H1 (cell line): ENCODE measurements at regions not wholly inside any gene's neighbourhood (a gene's known extent, or its start where the extent isn't known, plus 50 kb on each side); places are given as distances from the start of the nearest gene placed in this dataset.

Experiments used
- CTCF ChIA-PET: fragments of 300-600 bp; sonication (Branson Sonifier 250); formaldehyde crosslinking; loops from one replicate; lab custom pipeline; 2021; ENCODE audit not compliant: partially characterized antibody; lab: Charles Lee
- POLR2A ChIA-PET: fragments of 300-600 bp; sonication (Branson Sonifier 250); formaldehyde crosslinking; loops from one replicate; lab custom pipeline; 2021; ENCODE audit warnings: inconsistent platforms; ENCODE audit not compliant: partially characterized antibody; lab: Charles Lee
- DNase-seq, 2 experiments: peaks; one replicate each; pipeline versions ENCODE4 v3.0.0 to v3.0.0-alpha.2; 2010 to 2022; ENCODE audit warnings: low spot score in 2 of 2, low read depth in 1 of 2, mixed read lengths in 1 of 2
- FAIRE-seq: peaks from 2 replicates; lab custom pipeline; 2011; peaks lifted over from hg19 to GRCh38; lab: Jason Lieb, UNC
- H2AFZ ChIP-seq: 2 replicates; pipeline ENCODE4 v1.8.1; 2012; ENCODE audit warnings: low read length, inconsistent platforms
- H2AK5ac ChIP-seq: 2 replicates; pipeline ENCODE4 v1.6.1; 2013; ENCODE audit warnings: low read depth, low read length
- H2BK120ac ChIP-seq: replicated peaks from 2 replicates; pipeline ENCODE3; 2013; ENCODE audit warnings: low read depth, low read length, inconsistent platforms
- H2BK12ac ChIP-seq: 2 replicates; pipeline ENCODE4 v1.6.1; 2013; ENCODE audit warnings: low read depth, low read length
- H2BK15ac ChIP-seq: 2 replicates; pipeline ENCODE4 v1.6.1; 2013; ENCODE audit warnings: low read length
- H2BK20ac ChIP-seq: 2 replicates; pipeline ENCODE4 v1.6.1; 2013; ENCODE audit warnings: low read length
- H2BK5ac ChIP-seq: 2 replicates; pipeline ENCODE4 v1.6.1; 2013; ENCODE audit warnings: low read depth, low read length
- H3K14ac ChIP-seq: 2 replicates; pipeline ENCODE4 v1.6.1; 2013; ENCODE audit warnings: inconsistent platforms; ENCODE audit not compliant: insufficient read length
- H3K18ac ChIP-seq: 2 replicates; pipeline ENCODE4 v1.6.1; 2013; ENCODE audit warnings: low read length; ENCODE audit errors: extremely low read depth
- H3K23ac ChIP-seq: 2 replicates; pipeline ENCODE4 v1.6.1; 2013; ENCODE audit warnings: inconsistent platforms; ENCODE audit not compliant: insufficient read length
- H3K23me2 ChIP-seq: 2 replicates; pipeline ENCODE4 v1.6.1; 2013; ENCODE audit warnings: low read depth, low read length
- H3K27ac ChIP-seq: 2 replicates; pipeline ENCODE4 v1.6.1; 2011; ENCODE audit warnings: low read depth, low read length, inconsistent platforms
- H3K27me3 ChIP-seq, 4 experiments: replicated peaks in 1 of 4; 1 replicate in 1 of 4; 2 replicates in 3 of 4; pipeline versions ENCODE4 v1.6.1 to v1.8.1; 2011 to 2013; ENCODE audit warnings: low read length in 3 of 4, mild to moderate bottlenecking in 3 of 4, inconsistent platforms in 2 of 4, mixed read lengths in 2 of 4, moderate library complexity in 1 of 4; ENCODE audit not compliant: control insufficient read depth in 3 of 4, insufficient read depth in 3 of 4; ENCODE audit errors: extremely low read depth in 1 of 4
- H3K36me3 ChIP-seq, 4 experiments: 2 replicates each; pipeline versions ENCODE4 v1.6.1 to v1.8.1; 2011 to 2013; ENCODE audit warnings: mild to moderate bottlenecking in 4 of 4, low read length in 3 of 4, moderate library complexity in 2 of 4, control low read depth in 1 of 4, inconsistent platforms in 1 of 4; ENCODE audit not compliant: insufficient read depth in 4 of 4, control insufficient read depth in 2 of 4
- H3K4ac ChIP-seq: replicated peaks from 2 replicates; pipeline ENCODE3; 2013; ENCODE audit warnings: low read length, low read depth, mixed read lengths, inconsistent platforms; ENCODE audit not compliant: insufficient read length
- H3K4me1 ChIP-seq, 4 experiments: replicated peaks in 1 of 4; 1 replicate in 1 of 4; 2 replicates in 3 of 4; pipeline versions ENCODE4 v1.6.1 to v1.8.1; 2011 to 2013; ENCODE audit warnings: low read length in 3 of 4, inconsistent platforms in 2 of 4, mixed read lengths in 1 of 4; ENCODE audit not compliant: insufficient read depth in 4 of 4, control insufficient read depth in 3 of 4
- H3K4me2 ChIP-seq, 2 experiments: 2 replicates each; pipeline versions ENCODE4 v1.6.1 to v1.8.1; 2011 to 2013; ENCODE audit warnings: low read depth in 2 of 2, low read length in 2 of 2, control low read depth in 1 of 2, inconsistent platforms in 1 of 2, mild to moderate bottlenecking in 1 of 2; ENCODE audit not compliant: insufficient read depth in 1 of 2
- H3K4me3 ChIP-seq, 4 experiments: fragments of 200-600, 300-600 bp in 1 of 4; sonication (generic), shearing (Covaris generic), sonication (Bioruptor Twin) in 1 of 4; 2 replicates each; pipeline versions ENCODE4 v1.5.1 to v1.8.1; 2011 to 2016; ENCODE audit warnings: low read length in 4 of 4, low read depth in 3 of 4, control low read depth in 2 of 4, inconsistent platforms in 2 of 4, mild to moderate bottlenecking in 2 of 4, mixed read lengths in 1 of 4, moderate library complexity in 1 of 4; ENCODE audit not compliant: insufficient read depth in 2 of 4; ENCODE audit errors: extremely low read depth in 1 of 4
- H3K56ac ChIP-seq: replicated peaks from 2 replicates; pipeline ENCODE3; 2013; ENCODE audit warnings: low read depth, mild to moderate bottlenecking, mixed read lengths, low read length, inconsistent platforms; ENCODE audit not compliant: insufficient read length
- H3K79me1 ChIP-seq: 2 replicates; pipeline ENCODE4 v1.6.1; 2013; ENCODE audit warnings: low read depth, low read length, control low read depth
- H3K79me2 ChIP-seq, 2 experiments: 2 replicates each; pipeline versions ENCODE4 v1.6.1 to v1.8.1; 2012 to 2013; ENCODE audit warnings: low read length in 2 of 2, mild to moderate bottlenecking in 2 of 2, inconsistent platforms in 1 of 2; ENCODE audit not compliant: insufficient read depth in 2 of 2, control insufficient read depth in 1 of 2
- H3K9ac ChIP-seq, 4 experiments: replicated peaks in 1 of 4; 1 replicate in 1 of 4; 2 replicates in 3 of 4; pipeline versions ENCODE4 v1.6.1 to v1.8.1; 2011 to 2013; ENCODE audit warnings: low read depth in 3 of 4, low read length in 3 of 4, control low read depth in 2 of 4, mild to moderate bottlenecking in 2 of 4, moderate library complexity in 2 of 4, inconsistent platforms in 1 of 4; ENCODE audit errors: extremely low read depth in 1 of 4
- H3K9me3 ChIP-seq, 2 experiments: 2 replicates each; pipeline versions ENCODE4 v1.6.1 to v1.8.1; 2012 to 2013; ENCODE audit warnings: mild to moderate bottlenecking in 2 of 2, moderate library complexity in 2 of 2, control low read depth in 1 of 2, inconsistent platforms in 1 of 2, low read depth in 1 of 2, low read length in 1 of 2, mixed read lengths in 1 of 2; ENCODE audit not compliant: insufficient read depth in 2 of 2
- H4K20me1 ChIP-seq, 2 experiments: replicated peaks in 1 of 2; 2 replicates each; pipeline versions ENCODE3 to v1.8.1; 2011 to 2013; ENCODE audit warnings: inconsistent platforms in 2 of 2, low read length in 2 of 2, mild to moderate bottlenecking in 1 of 2; ENCODE audit not compliant: insufficient read depth in 2 of 2, control insufficient read depth in 1 of 2
- H4K5ac ChIP-seq: 2 replicates; pipeline ENCODE4 v1.6.1; 2013; ENCODE audit warnings: low read length, low read depth, mixed read lengths, inconsistent platforms; ENCODE audit not compliant: insufficient read length
- H4K8ac ChIP-seq: 2 replicates; pipeline ENCODE4 v1.8.0; 2013; ENCODE audit warnings: mild to moderate bottlenecking, moderate library complexity, low read length, inconsistent platforms; ENCODE audit not compliant: insufficient read depth; ENCODE audit errors: extremely low read depth
- H4K91ac ChIP-seq: replicated peaks from 2 replicates; pipeline ENCODE3; 2013; ENCODE audit warnings: low read length, mixed read lengths, inconsistent platforms; ENCODE audit not compliant: insufficient read length
- BCL11A ChIP-seq, 2 experiments: IDR thresholded peaks; one replicate each; pipeline ENCODE4 v1.6.1; 2011; ENCODE audit warnings: low read depth in 2 of 2, low read length in 2 of 2, mild to moderate bottlenecking in 2 of 2
- CBX5 ChIP-seq: fragments of 300-800, 300-1000 bp; sonication (generic); IDR thresholded peaks from 2 replicates; pipeline ENCODE4 v1.7.1; 2016; ENCODE audit warnings: antibody characterized with exemption, low read length, low read depth
- CHD2 ChIP-seq: IDR thresholded peaks from 2 replicates; pipeline ENCODE4 v1.6.1; 2012; ENCODE audit warnings: low read length, improper control_type of control experiment
- POU5F1 ChIP-seq: IDR thresholded peaks from 2 replicates; pipeline ENCODE4 v1.6.1; 2011; ENCODE audit warnings: low read depth, mild to moderate bottlenecking, low read length, moderate library complexity
- RAD21 ChIP-seq, 2 experiments: IDR thresholded peaks in 1 of 2; conservative IDR thresholded peaks in 1 of 2; 2 replicates each; pipeline ENCODE4 v1.6.1; 2011; ENCODE audit warnings: low read depth in 2 of 2, low read length in 2 of 2, improper control_type of control experiment in 1 of 2, inconsistent platforms in 1 of 2, mild to moderate bottlenecking in 1 of 2, moderate library complexity in 1 of 2
- SP4 ChIP-seq: IDR thresholded peaks from 2 replicates; pipeline ENCODE4 v1.6.1; 2012; ENCODE audit warnings: low read length, inconsistent platforms
- TCF12 ChIP-seq: IDR thresholded peaks from 2 replicates; pipeline ENCODE4 v1.6.1; 2011; ENCODE audit warnings: low read depth, mild to moderate bottlenecking, low read length
- WGBS, 2 experiments: shearing (Covaris generic) in 1 of 2; methylation state at CpG; one replicate each; pipeline versions ENCODE4 v1.1.6 to v1.1.7; 2013 to 2015; ENCODE audit warnings: low lambda C conversion rate in 2 of 2, mixed read lengths in 2 of 2, inconsistent platforms in 1 of 2, low coverage in 1 of 2, missing lambda C conversion rate in 1 of 2; ENCODE audit not compliant: insufficient replicate concordance in 2 of 2, insufficient coverage in 1 of 2, insufficient read length in 1 of 2; ENCODE audit errors: extremely low coverage in 1 of 2, missing lambda C conversion rate in 1 of 2; 5-methylcytosine and 5-hydroxymethylcytosine counted together

- Histone ChIP-seq H4K5ac (no peak overlapping the region), H3K79me2 (no peaks in the 10 kb centered on the region), H3K27me3 (no peaks in the 10 kb centered on the region), H4K91ac (no peak overlapping the region), H2AFZ (no peak overlapping the region), H3K23me2 (no peaks in the 10 kb centered on the region), H3K4me1 (no peaks in the 10 kb centered on the region), H3K23ac (no peak overlapping the region), H2BK15ac (no peak overlapping the region), H3K18ac (no peak overlapping the region), H3K4ac (no peak overlapping the region), H3K9me3 (no peaks in the 10 kb centered on the region), H4K20me1 (no peaks in the 10 kb centered on the region), H3K4me3 (no peak overlapping the region), H2BK12ac (no peak overlapping the region), H2BK5ac (no peak overlapping the region), H4K8ac (no peak overlapping the region), H3K9ac (no peak overlapping the region), H3K14ac (no peak overlapping the region), H2BK20ac (no peak overlapping the region), H3K4me2 (no peak overlapping the region), H2BK120ac (no peak overlapping the region), H3K79me1 (no peaks in the 10 kb centered on the region), H3K27ac (no peak overlapping the region), H3K56ac (no peak overlapping the region), H2AK5ac (no peak overlapping the region), H3K36me3 (no peaks in the 10 kb centered on the region)
- FAIRE-seq (no peak), DNase-seq (no peak)
- ChIA-PET POLR2A (no interaction called here), CTCF (interaction anchor here (1.1 to 1.5 kb wide), 2 partner anchors 10 to 123 kb away, joined by 3 to 4 read pairs; no protein-coding TSS in a partner anchor)
- 86% methylated on average over 4 of the region's 4 CpGs; no CpG with 5 or more reads in 1 of the 2 experiments for WGBS, 2 experiments
- TF ChIP-seq BCL11A (IDR thresholded peaks at IDR 0.05; ENCODE audit: low read depth in 2 of 2, low read length in 2 of 2) (no peak), SP4 (no peak), CBX5 (no peak), POU5F1 (no peak), TCF12 (no peak), RAD21 (IDR thresholded peaks at IDR 0.05 in 1 of 2, conservative IDR thresholded peaks at IDR 0.05 in 1 of 2; ENCODE audit: low read depth in 2 of 2, low read length in 2 of 2) (no peak), CHD2 (no peak)
Observed at GRCh38 chr3:165444745-165445144, 248.6 kb upstream of the SLITRK3 start.
